ENCODE measurements at regions not wholly inside any gene's neighbourhood (a gene's known extent, or its start where the extent isn't known, plus 50 kb on each side); places are given as distances from the start of the nearest gene placed in this dataset.

GRCh38 chr12:65656891-65657351 is 167.4 kb upstream of the HMGA2 start:
- Mint-ChIP-seq H3K4me1 (no peaks in the 10 kb centered on the region), H3K27me3 (no peaks in the 10 kb centered on the region), H3K36me3 (ENCODE audit: low read depth) (no peaks in the 10 kb centered on the region), H3K9me3 (no peaks in the 10 kb centered on the region), H3K4me3 (no peak overlapping the region), H3K27ac (no peak overlapping the region)
- DNase-seq (no peak), ATAC-seq (ENCODE audit: low read depth) (no peak)
- intact Hi-C loops (cut with micrococcal nuclease): no loop called here
- TF ChIP-seq CTCF (IDR thresholded peaks at IDR 0.05): no peak
- ChIA-PET POLR2A (no interaction called here), CTCF (no interaction called here)

- ChIA-PET CTCF (no interaction called here), POLR2A (no interaction called here)
- DNase-seq: no peak
- no peak overlapping the region for H3K4me3 Mint-ChIP-seq
- ATAC-seq (ENCODE audit: low read depth): no peak
- H3K27me3 Mint-ChIP-seq: no peaks in the 10 kb centered on the region
- H3K9me3 Mint-ChIP-seq: no peaks in the 10 kb centered on the region
- intact Hi-C loops (cut with micrococcal nuclease): no loop called here
- no peaks in the 10 kb centered on the region for H3K36me3 Mint-ChIP-seq (ENCODE audit: low read depth)
- no peak overlapping the region for H3K27ac Mint-ChIP-seq
- no peak for TF ChIP-seq CTCF (IDR thresholded peaks at IDR 0.05)
- H3K4me1 Mint-ChIP-seq: no peaks in the 10 kb centered on the region
These were observed 166.6 kb upstream of the HMGA2 start for GRCh38 chr12:65657635-65658034.

- Mint-ChIP-seq H3K4me1 (no peaks in the 10 kb centered on the region), H3K27ac (no peak overlapping the region), H3K9me3 (no peaks in the 10 kb centered on the region), H3K27me3 (no peaks in the 10 kb centered on the region), H3K36me3 (ENCODE audit: low read depth) (no peaks in the 10 kb centered on the region), H3K4me3 (no peak overlapping the region)
- ATAC-seq (ENCODE audit: low read depth) (no peak), DNase-seq (no peak)
- TF ChIP-seq CTCF (IDR thresholded peaks at IDR 0.05): no peak
- intact Hi-C loops (cut with micrococcal nuclease): no loop called here
- POLR2A ChIA-PET: no interaction called here
- CTCF ChIA-PET: no interaction called here
These were observed 165.9 kb upstream of the HMGA2 start for GRCh38 chr12:65658360-65658759.

- no peak for TF ChIP-seq CTCF (IDR thresholded peaks at IDR 0.05)
- no peaks in the 10 kb centered on the region for H3K4me1 Mint-ChIP-seq
- H3K36me3 Mint-ChIP-seq (ENCODE audit: low read depth): no peaks in the 10 kb centered on the region
- H3K9me3 Mint-ChIP-seq: no peaks in the 10 kb centered on the region
- ChIA-PET CTCF (no interaction called here), POLR2A (no interaction called here)
- H3K4me3 Mint-ChIP-seq: no peak overlapping the region
- no peaks in the 10 kb centered on the region for H3K27me3 Mint-ChIP-seq
- no peak overlapping the region for H3K27ac Mint-ChIP-seq
- DNase-seq (no peak), ATAC-seq (ENCODE audit: low read depth) (no peak)
- intact Hi-C loops (cut with micrococcal nuclease): no loop called here
These were observed 164.6 kb upstream of the HMGA2 start for GRCh38 chr12:65659681-65660080.

GRCh38 chr12:65660096-65660495 is 164.2 kb upstream of the HMGA2 start:
- POLR2A ChIA-PET: no interaction called here
- intact Hi-C loops (cut with micrococcal nuclease): no loop called here
- ATAC-seq (ENCODE audit: low read depth) (no peak), DNase-seq (no peak)
- Mint-ChIP-seq H3K27ac (no peak overlapping the region), H3K4me3 (no peak overlapping the region), H3K36me3 (ENCODE audit: low read depth) (no peaks in the 10 kb centered on the region), H3K9me3 (no peaks in the 10 kb centered on the region), H3K27me3 (no peaks in the 10 kb centered on the region), H3K4me1 (no peaks in the 10 kb centered on the region)
- CTCF ChIA-PET: no interaction called here
- TF ChIP-seq CTCF (IDR thresholded peaks at IDR 0.05): no peak
